ENCODE measurements at regions not wholly inside any gene's neighbourhood (a gene's known extent, or its start where the extent isn't known, plus 50 kb on each side); places are given as distances from the start of the nearest gene placed in this dataset.

DNA sequence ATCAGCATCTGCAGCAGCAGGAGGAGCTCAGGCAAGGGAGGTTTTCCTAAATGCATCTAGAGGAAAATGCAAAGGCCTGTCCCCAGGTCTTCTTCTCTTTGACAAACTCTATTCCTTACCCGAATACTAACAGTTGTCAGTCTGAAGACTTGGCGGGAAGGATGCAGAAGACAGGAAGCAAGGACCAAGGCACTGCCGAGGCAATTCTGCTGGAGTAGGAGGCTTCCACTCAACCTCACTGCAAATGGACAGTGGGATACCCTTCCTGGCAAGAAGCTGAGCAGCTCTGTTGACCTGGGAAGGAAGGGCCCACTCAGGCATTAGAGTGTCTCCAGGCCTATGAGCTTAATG is 373.0 kb downstream of the CCSER2 start:
- no TSS peak for BruUV-seq (replicated peaks)
- CTCF ChIA-PET (ENCODE audit: low intra/inter-chr PET ratio): no interaction called here
- FAIRE-seq: no peak

More for the DNA sequence above, 373.0 kb downstream of the CCSER2 start:
- intact Hi-C loops (cut with micrococcal nuclease): no loop called here
- no peaks in the 10 kb centered on the region for H3K9me1 ChIP-seq (ENCODE audit: control insufficient read depth, insufficient read depth, low read length)
- WGBS (ENCODE audit: insufficient coverage, low coverage, missing lambda C conversion rate): 0% methylated on average over 3 of the region's 3 CpGs
- H2AFZ ChIP-seq (ENCODE audit: low read depth, low read length): no peak overlapping the region
- no peak overlapping the region for H3K9ac ChIP-seq (ENCODE audit: insufficient read depth in 1 of 2, low read depth in 2 of 2, low read length in 2 of 2)
- no peaks in the 10 kb centered on the region for H4K20me1 ChIP-seq (replicated peaks; ENCODE audit: control insufficient read depth, insufficient read depth, low read length)
- no peak for DNase-seq (ENCODE audit: extremely low read depth in 1 of 4, low spot score in 3 of 4)
- in situ Hi-C loops (cut with MboI): no loop called here
- no peak overlapping the region for H3K27ac ChIP-seq (ENCODE audit: extremely low read depth, low read depth, low read length)
- no peak overlapping the region for H3K4me3 ChIP-seq
- POLR2A ChIA-PET: interaction anchor here (1.5 kb wide), 1 partner anchor 9 kb away, joined by 5 read pairs; no protein-coding TSS in a partner anchor
- no peak for ATAC-seq
- no peak overlapping the region for H3K4me2 ChIP-seq (ENCODE audit: insufficient read depth, low read length)
- no peaks in the 10 kb centered on the region for H3K79me2 ChIP-seq (ENCODE audit: control insufficient read depth, insufficient read depth, low read length)
- TF ChIP-seq MECOM (CRISPR knock-in tag; IDR thresholded peaks at IDR 0.05) (no peak), MAZ (CRISPR knock-in tag; conservative IDR thresholded peaks at IDR 0.05 in 1 of 2, IDR thresholded peaks at IDR 0.05 in 1 of 2) (no peak), CEBPB (tag; IDR thresholded peaks at IDR 0.05) (no peak), MAFF (IDR thresholded peaks at IDR 0.05; ENCODE audit: low read length) (no peak), SRSF9 (IDR thresholded peaks at IDR 0.05; ENCODE audit: borderline replicate concordance, low read depth, low read length) (no peak), HMG20A (CRISPR knock-in tag; conservative IDR thresholded peaks at IDR 0.05) (no peak), CBX5 (IDR thresholded peaks at IDR 0.05; ENCODE audit: borderline replicate concordance, low read depth) (no peak), STAG1 (CRISPR knock-in tag; IDR thresholded peaks at IDR 0.05; ENCODE audit: borderline replicate concordance) (no peak), HMG20B (CRISPR knock-in tag; IDR thresholded peaks at IDR 0.05) (no peak), GATAD2A (IDR thresholded peaks at IDR 0.05) (no peak), MYBL2 (IDR thresholded peaks at IDR 0.05; ENCODE audit: low read depth) (no peak), MYBL2 (CRISPR knock-in tag; IDR thresholded peaks at IDR 0.05; ENCODE audit: borderline replicate concordance) (no peak), PHF21A (IDR thresholded peaks at IDR 0.05; ENCODE audit: borderline replicate concordance, low read depth) (no peak), PML (IDR thresholded peaks at IDR 0.05; ENCODE audit: low read length) (no peak)
- TF ChIP-seq, protein P1, sequence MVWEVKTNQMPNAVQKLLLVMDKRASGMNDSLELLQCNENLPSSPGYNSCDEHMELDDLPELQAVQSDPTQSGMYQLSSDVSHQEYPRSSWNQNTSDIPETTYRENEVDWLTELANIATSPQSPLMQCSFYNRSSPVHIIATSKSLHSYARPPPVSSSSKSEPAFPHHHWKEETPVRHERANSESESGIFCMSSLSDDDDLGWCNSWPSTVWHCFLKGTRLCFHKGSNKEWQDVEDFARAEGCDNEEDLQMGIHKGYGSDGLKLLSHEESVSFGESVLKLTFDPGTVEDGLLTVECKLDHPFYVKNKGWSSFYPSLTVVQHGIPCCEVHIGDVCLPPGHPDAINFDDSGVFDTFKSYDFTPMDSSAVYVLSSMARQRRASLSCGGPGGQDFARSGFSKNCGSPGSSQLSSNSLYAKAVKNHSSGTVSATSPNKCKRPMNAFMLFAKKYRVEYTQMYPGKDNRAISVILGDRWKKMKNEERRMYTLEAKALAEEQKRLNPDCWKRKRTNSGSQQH (CRISPR knock-in tag; IDR thresholded peaks at IDR 0.05): no peak
- TF ChIP-seq, protein P2, sequence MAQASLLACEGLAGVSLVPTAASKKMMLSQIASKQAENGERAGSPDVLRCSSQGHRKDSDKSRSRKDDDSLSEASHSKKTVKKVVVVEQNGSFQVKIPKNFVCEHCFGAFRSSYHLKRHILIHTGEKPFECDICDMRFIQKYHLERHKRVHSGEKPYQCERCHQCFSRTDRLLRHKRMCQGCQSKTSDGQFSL (CRISPR knock-in tag; IDR thresholded peaks at IDR 0.05): no peak
- TF ChIP-seq, protein P2 (tag; IDR thresholded peaks at IDR 0.05): no peak
- TF ChIP-seq, protein P3, sequence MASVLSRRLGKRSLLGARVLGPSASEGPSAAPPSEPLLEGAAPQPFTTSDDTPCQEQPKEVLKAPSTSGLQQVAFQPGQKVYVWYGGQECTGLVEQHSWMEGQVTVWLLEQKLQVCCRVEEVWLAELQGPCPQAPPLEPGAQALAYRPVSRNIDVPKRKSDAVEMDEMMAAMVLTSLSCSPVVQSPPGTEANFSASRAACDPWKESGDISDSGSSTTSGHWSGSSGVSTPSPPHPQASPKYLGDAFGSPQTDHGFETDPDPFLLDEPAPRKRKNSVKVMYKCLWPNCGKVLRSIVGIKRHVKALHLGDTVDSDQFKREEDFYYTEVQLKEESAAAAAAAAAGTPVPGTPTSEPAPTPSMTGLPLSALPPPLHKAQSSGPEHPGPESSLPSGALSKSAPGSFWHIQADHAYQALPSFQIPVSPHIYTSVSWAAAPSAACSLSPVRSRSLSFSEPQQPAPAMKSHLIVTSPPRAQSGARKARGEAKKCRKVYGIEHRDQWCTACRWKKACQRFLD (CRISPR knock-in tag; IDR thresholded peaks at IDR 0.05): no peak
- TF ChIP-seq, protein P4, sequence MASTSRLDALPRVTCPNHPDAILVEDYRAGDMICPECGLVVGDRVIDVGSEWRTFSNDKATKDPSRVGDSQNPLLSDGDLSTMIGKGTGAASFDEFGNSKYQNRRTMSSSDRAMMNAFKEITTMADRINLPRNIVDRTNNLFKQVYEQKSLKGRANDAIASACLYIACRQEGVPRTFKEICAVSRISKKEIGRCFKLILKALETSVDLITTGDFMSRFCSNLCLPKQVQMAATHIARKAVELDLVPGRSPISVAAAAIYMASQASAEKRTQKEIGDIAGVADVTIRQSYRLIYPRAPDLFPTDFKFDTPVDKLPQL (IDR thresholded peaks at IDR 0.05; ENCODE audit: extremely low read depth, insufficient read length): no peak
- H3K4me1 ChIP-seq (replicated peaks in 1 of 2; ENCODE audit: control insufficient read depth in 2 of 2, insufficient read depth in 2 of 2, low read length in 2 of 2): no peaks in the 10 kb centered on the region
- no peaks in the 10 kb centered on the region for H3K9me3 ChIP-seq (replicated peaks; ENCODE audit: control insufficient read depth, insufficient read depth, low read depth, low read length)
- H3K36me3 ChIP-seq (ENCODE audit: control insufficient read depth, insufficient read depth, low read length): no peaks in the 10 kb centered on the region
- no peaks in the 10 kb centered on the region for H3K27me3 ChIP-seq (ENCODE audit: control insufficient read depth in 2 of 2, insufficient read depth in 2 of 2, low read length in 2 of 2)

Measured in K562 (cell line).